ENCODE measurements at regions not wholly inside any gene's neighbourhood (a gene's known extent, or its start where the extent isn't known, plus 50 kb on each side); places are given as distances from the start of the nearest gene placed in this dataset.

DNA sequence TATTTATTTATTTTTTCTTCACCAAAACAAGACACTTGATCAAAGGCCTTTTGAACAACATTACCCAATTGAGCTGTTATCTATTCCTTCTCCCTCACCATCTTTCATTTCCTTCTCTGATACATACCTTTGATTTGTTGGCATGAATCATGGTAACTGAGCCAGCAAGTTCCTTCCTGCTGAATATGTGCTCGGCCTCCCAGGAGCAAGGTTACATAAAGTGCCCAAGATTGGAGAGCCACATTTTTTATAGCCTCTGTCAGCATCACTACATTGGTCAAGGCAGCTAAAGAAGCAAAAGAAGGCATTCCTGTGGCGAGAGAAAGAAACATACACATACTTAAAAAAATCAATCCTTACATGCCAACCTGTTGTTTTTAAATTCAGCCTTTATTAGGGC lies 369.6 kb downstream of the CYLC2 start:
- Histone ChIP-seq H3K4me1 (replicated peaks; ENCODE audit: insufficient read depth) (no peaks in the 10 kb centered on the region), H3K9me3 (ENCODE audit: insufficient read depth, low read depth) (no peaks in the 10 kb centered on the region), H3K9me2 (ENCODE audit: insufficient read depth) (no peaks in the 10 kb centered on the region), H2AFZ (no peak overlapping the region), H3K4me3 (no peak overlapping the region), H3K27me3 (ENCODE audit: insufficient read depth, low read depth) (no peaks in the 10 kb centered on the region), H3K79me2 (ENCODE audit: low read depth) (no peaks in the 10 kb centered on the region), H3K27ac (no peak overlapping the region), H3K4me2 (no peak overlapping the region), H3K36me3 (ENCODE audit: low read depth) (no peaks in the 10 kb centered on the region), H3F3A (ENCODE audit: insufficient read depth, low read depth) (no peaks in the 10 kb centered on the region), H4K20me1 (ENCODE audit: insufficient read depth) (no peaks in the 10 kb centered on the region)
- intact Hi-C loops (cut with micrococcal nuclease; ENCODE audit: unreplicated experiment), result no loop called here
- no peak for TF ChIP-seq EZH2 (IDR thresholded peaks at IDR 0.05; ENCODE audit: low read depth)
- TF ChIP-seq, protein P1, sequence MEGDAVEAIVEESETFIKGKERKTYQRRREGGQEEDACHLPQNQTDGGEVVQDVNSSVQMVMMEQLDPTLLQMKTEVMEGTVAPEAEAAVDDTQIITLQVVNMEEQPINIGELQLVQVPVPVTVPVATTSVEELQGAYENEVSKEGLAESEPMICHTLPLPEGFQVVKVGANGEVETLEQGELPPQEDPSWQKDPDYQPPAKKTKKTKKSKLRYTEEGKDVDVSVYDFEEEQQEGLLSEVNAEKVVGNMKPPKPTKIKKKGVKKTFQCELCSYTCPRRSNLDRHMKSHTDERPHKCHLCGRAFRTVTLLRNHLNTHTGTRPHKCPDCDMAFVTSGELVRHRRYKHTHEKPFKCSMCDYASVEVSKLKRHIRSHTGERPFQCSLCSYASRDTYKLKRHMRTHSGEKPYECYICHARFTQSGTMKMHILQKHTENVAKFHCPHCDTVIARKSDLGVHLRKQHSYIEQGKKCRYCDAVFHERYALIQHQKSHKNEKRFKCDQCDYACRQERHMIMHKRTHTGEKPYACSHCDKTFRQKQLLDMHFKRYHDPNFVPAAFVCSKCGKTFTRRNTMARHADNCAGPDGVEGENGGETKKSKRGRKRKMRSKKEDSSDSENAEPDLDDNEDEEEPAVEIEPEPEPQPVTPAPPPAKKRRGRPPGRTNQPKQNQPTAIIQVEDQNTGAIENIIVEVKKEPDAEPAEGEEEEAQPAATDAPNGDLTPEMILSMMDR (conservative IDR thresholded peaks at IDR 0.05), result no peak
- BruUV-seq (replicated peaks), result no TSS peak
- POLR2A ChIA-PET (ENCODE audit: unreplicated experiment), result no interaction called here
- DNase-seq, result peak; percentile 5 to 62
- CTCF ChIA-PET, result no interaction called here

GRCh38 chr9:103371152-103371551 lies 376.0 kb downstream of the CYLC2 start:
- no peak overlapping the region for H3K4me3 ChIP-seq
- no peaks in the 10 kb centered on the region for H3K27me3 ChIP-seq (ENCODE audit: insufficient read depth, low read depth)
- H3K4me1 ChIP-seq (replicated peaks; ENCODE audit: insufficient read depth), result no peaks in the 10 kb centered on the region
- H3K9me3 ChIP-seq (ENCODE audit: insufficient read depth, low read depth), result no peaks in the 10 kb centered on the region
- no peak overlapping the region for H2AFZ ChIP-seq
- no TSS peak for BruUV-seq (replicated peaks)
- ChIA-PET CTCF (no interaction called here), POLR2A (ENCODE audit: unreplicated experiment) (no interaction called here)
- TF ChIP-seq, protein P1 (conservative IDR thresholded peaks at IDR 0.05), result no peak
- TF ChIP-seq EZH2 (IDR thresholded peaks at IDR 0.05; ENCODE audit: low read depth), result no peak
- H4K20me1 ChIP-seq (ENCODE audit: insufficient read depth), result no peaks in the 10 kb centered on the region
- no peaks in the 10 kb centered on the region for H3F3A ChIP-seq (ENCODE audit: insufficient read depth, low read depth)
- H3K36me3 ChIP-seq (ENCODE audit: low read depth), result no peaks in the 10 kb centered on the region
- H3K9me2 ChIP-seq (ENCODE audit: insufficient read depth), result no peaks in the 10 kb centered on the region
- H3K4me2 ChIP-seq, result no peak overlapping the region
- no peaks in the 10 kb centered on the region for H3K79me2 ChIP-seq (ENCODE audit: low read depth)
- intact Hi-C loops (cut with micrococcal nuclease; ENCODE audit: unreplicated experiment), result no loop called here
- no peak for DNase-seq
- no peak overlapping the region for H3K27ac ChIP-seq

- H2AFZ ChIP-seq, result no peak overlapping the region
- no peaks in the 10 kb centered on the region for H3F3A ChIP-seq (ENCODE audit: insufficient read depth, low read depth)
- TF ChIP-seq, protein P1 (conservative IDR thresholded peaks at IDR 0.05), result no peak
- no peak for TF ChIP-seq EZH2 (IDR thresholded peaks at IDR 0.05; ENCODE audit: low read depth)
- H3K27ac ChIP-seq, result no peak overlapping the region
- ChIA-PET CTCF (no interaction called here), POLR2A (ENCODE audit: unreplicated experiment) (no interaction called here)
- H3K36me3 ChIP-seq (ENCODE audit: low read depth), result no peaks in the 10 kb centered on the region
- no peak overlapping the region for H3K4me2 ChIP-seq
- H3K9me2 ChIP-seq (ENCODE audit: insufficient read depth), result no peaks in the 10 kb centered on the region
- H3K4me3 ChIP-seq, result no peak overlapping the region
- H3K4me1 ChIP-seq (replicated peaks; ENCODE audit: insufficient read depth), result no peaks in the 10 kb centered on the region
- H3K79me2 ChIP-seq (ENCODE audit: low read depth), result no peaks in the 10 kb centered on the region
- BruUV-seq (replicated peaks), result no TSS peak
- no peaks in the 10 kb centered on the region for H4K20me1 ChIP-seq (ENCODE audit: insufficient read depth)
- no peaks in the 10 kb centered on the region for H3K9me3 ChIP-seq (ENCODE audit: insufficient read depth, low read depth)
- intact Hi-C loops (cut with micrococcal nuclease; ENCODE audit: unreplicated experiment), result no loop called here
- DNase-seq, result no peak
- no peaks in the 10 kb centered on the region for H3K27me3 ChIP-seq (ENCODE audit: insufficient read depth, low read depth)
Measured at GRCh38 chr9:103372828-103373227, 377.7 kb downstream of the CYLC2 start.

Measured in PC-9 (cell line).